ENCODE measurements at regions not wholly inside any gene's neighbourhood (a gene's known extent, or its start where the extent isn't known, plus 50 kb on each side); places are given as distances from the start of the nearest gene placed in this dataset.

GRCh38 chr5:74320526-74320925 lies 320.0 kb downstream of the ENC1 start:
- TF ChIP-seq CTCF (conservative IDR thresholded peaks at IDR 0.05; ENCODE audit: low read depth, low read length): no peak
- TF ChIP-seq EZH2 (IDR thresholded peaks at IDR 0.05; ENCODE audit: borderline replicate concordance, low read depth, low read length, poor library complexity, severe bottlenecking): no peak
